T47D (cell line): ENCODE measurements at regions not wholly inside any gene's neighbourhood (a gene's known extent, or its start where the extent isn't known, plus 50 kb on each side); places are given as distances from the start of the nearest gene placed in this dataset.

ENCODE experiments used
- DNase-seq, 2 experiments: peaks; one replicate each; pipeline versions ENCODE4 v3.0.0 to v3.0.0-alpha.2; 2011 to 2012; ENCODE audit warnings: low read depth in 1 of 2, low spot score in 1 of 2
- JUND ChIP-seq: IDR thresholded peaks from 2 replicates; pipeline ENCODE4 v1.6.1; 2012; ENCODE audit warnings: low read depth
- in situ Hi-C: cut with HindIII; loops from 2 replicates; pipeline ENCODE4 v1.10.0; 2016; ENCODE audit warnings: low sequenced_read_pairs, low pct_unique_long_range_greater_than_20kb

GRCh38 chr6:90764001-90764400 is 177.1 kb upstream of the MAP3K7 start:
- in situ Hi-C loops, result no loop called here
- DNase-seq, result no peak

DNA sequence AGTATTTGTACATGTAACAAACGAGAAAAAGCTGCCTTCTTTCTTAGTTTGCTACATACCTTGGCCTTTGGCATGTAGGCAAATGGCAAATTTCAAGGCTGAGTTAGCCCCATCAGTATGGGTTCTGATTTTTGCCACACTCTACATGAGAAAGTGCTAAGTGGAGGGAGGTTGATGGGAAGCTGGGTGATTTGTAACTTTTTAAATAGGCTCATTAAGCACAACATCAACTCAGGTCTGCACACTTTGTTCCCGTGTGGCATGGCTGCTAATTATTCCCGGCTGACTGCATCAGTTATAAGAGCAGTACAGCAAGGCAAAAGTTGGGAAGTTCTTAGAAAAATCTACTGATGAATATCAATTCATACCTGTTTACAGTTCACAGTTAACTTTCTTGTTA is 172.8 kb upstream of the MAP3K7 start:
- no peak for DNase-seq
- in situ Hi-C loops, result no loop called here
- no peak for TF ChIP-seq JUND

More at GRCh38 chr6:90764001-90764400, 177.1 kb upstream of the MAP3K7 start:
- no peak for TF ChIP-seq JUND

DNA sequence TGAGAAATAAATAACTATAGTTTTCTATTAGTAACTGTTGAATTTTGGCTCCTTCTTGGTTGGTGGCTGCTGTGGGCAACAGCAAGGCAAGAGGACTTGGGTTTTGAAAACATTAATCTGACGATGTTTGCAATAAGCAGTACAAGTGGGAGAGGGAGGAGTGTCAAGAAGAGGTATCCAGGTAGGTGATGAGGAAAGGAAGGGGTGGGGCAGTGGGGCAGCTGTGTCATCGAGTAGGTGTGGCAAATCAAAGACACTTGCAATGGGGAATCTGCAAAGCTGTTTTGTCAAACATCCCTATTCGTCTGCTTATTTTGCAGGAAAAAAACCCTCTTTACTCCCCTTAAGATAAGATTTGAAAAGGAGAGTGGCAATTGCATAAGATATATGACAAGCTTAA is 171.9 kb upstream of the MAP3K7 start:
- DNase-seq, result no peak
- in situ Hi-C loops, result no loop called here
- no peak for TF ChIP-seq JUND

DNA sequence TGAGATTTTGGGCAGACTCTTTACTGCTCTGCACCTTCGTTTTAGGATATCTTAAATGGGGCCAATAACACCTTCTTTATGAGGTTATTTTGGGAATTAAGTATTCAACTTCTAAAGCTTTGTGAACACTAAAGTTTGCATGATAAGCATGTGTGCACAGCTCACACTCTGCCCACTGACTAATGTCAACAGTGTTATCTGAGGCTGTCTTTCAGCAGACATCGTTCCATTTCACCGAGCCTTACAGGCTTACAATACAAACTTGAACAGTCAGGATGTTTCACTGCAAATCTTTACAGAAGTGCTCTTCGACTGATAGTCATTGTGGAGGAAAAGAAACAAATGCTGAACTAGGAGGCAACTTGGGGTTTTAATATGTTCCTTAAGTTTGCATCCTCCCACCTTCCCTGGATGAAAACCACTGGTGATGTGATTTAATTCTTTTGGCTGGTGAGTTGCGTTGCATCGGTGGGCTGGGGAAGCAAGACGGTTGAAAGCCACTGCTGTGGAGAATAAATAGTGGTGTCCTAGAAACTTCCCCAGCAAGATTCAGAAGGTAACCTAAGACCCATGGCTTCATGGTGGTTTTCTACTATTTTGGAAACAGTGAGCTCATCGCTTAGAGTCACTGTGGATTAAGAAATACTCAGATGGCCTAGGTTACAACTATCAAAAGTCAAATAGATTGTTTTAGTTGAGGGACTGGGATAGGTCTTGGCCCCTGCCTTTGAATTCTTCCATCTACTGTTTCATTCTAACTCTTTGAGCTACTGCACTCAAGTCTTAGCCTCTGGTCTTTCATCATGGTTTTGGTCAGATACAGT is 167.2 kb upstream of the MAP3K7 start:
- no peak for TF ChIP-seq JUND
- in situ Hi-C loops, result no loop called here
- DNase-seq, result no peak

GRCh38 chr6:90739802-90740201 is 152.9 kb upstream of the MAP3K7 start:
- DNase-seq, result no peak
- in situ Hi-C loops, result no loop called here
- no peak for TF ChIP-seq JUND

DNA sequence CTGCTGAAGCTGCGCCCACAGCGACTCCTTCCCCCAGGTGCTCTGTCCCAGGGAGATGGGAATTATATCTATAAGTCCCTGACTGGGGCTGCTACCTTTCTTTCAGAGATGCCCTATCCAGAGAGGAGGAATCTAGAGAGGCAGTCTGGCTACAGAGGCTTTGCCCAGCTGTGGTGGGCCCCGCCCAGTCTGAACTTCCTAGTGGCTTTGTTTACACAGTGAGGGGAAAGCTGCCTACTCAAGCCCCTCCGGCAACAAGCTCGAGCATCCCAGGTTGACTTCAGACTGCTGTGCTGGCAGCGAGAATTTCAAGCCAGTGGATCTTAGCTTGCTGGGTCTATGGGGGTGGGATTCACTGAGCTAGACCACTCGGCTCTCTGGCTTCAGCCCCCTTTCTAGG is 152.5 kb upstream of the MAP3K7 start:
- TF ChIP-seq JUND, result no peak
- no peak for DNase-seq
- in situ Hi-C loops, result no loop called here

DNA sequence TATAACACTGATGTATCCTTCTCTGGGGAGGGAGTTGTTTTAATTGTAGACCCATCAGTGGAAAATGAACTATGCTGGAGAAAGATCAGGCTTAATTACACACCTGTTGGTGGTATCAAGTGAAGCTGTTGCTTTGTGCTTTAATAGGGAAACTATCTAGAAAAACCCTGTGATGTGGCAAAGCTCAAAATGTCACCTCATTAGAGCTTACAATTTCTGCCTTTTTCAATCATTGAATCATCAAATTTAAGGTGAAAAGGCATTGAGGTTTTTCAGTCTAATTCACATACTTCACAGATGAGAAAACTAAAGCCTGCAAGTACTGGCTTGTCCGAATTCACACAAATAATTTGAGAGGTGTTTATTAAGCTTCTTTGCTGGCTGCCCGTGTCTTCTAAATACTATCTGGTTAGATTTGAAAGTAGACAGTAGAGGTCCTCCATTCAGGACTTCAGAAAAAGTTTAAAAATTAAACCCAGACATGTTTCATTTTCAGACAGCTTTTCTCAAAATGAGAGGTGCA is 143.3 kb upstream of the MAP3K7 start:
- DNase-seq, result no peak
- no peak for TF ChIP-seq JUND
- in situ Hi-C loops, result no loop called here

DNA sequence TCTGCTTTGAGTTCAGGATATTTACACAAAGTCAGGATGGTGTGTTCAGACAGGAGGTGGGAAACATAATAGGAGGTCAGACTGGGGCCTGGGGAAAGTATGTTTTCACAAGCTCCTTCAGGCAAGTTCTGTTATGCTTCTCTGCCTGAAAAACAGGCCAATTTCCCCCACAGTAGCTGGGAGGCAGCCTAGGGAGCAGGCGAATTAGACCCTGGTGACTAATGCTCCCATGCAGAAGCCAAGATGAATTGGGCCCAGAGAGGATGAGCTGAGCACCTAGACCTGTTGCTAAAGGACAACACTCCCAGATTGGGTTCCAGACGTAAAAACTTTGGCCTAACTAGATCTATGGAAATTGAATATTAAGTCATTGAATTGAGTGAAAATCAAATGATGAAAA is 142.2 kb upstream of the MAP3K7 start:
- DNase-seq, result no peak
- no peak for TF ChIP-seq JUND
- in situ Hi-C loops, result no loop called here

DNA sequence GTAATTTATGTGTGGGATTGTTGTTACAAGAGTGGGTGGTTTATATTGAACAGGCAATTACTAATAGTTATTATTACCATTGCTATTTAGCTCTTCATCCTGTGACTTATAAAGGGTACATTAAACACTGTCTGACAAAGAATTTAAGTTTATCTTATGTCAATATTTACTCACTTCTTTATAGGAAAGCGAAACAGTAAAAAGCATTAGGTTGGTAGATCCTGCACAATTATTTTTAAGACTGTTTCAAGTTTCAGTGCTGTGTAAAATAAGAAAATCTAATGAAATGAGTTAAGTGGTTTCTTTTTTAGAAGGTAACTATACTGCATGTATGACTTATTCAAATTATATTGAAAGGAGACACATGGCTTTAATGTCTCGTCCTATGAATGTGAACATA is 135.8 kb upstream of the MAP3K7 start:
- in situ Hi-C loops, result no loop called here
- DNase-seq, result no peak
- TF ChIP-seq JUND, result no peak

DNA sequence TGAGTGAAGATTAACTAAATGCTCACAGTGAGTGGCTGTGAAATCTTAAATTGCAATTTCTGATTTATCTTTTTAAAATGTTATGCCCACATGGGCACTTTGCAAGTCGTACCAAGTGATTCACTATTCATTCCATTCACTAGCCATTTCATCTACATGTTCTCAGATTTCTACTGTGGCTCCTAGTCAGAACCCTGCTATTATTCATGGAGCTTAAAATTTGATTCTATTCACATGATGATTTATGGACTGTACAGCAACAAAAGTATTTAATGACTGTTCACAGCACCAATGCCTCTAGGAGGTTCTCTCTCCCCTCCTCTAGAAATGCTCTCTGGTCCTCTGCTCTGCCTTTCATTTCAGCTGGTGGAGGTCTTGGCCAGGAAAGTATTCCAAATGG is 133.5 kb upstream of the MAP3K7 start:
- in situ Hi-C loops, result no loop called here
- no peak for TF ChIP-seq JUND
- no peak for DNase-seq

DNA sequence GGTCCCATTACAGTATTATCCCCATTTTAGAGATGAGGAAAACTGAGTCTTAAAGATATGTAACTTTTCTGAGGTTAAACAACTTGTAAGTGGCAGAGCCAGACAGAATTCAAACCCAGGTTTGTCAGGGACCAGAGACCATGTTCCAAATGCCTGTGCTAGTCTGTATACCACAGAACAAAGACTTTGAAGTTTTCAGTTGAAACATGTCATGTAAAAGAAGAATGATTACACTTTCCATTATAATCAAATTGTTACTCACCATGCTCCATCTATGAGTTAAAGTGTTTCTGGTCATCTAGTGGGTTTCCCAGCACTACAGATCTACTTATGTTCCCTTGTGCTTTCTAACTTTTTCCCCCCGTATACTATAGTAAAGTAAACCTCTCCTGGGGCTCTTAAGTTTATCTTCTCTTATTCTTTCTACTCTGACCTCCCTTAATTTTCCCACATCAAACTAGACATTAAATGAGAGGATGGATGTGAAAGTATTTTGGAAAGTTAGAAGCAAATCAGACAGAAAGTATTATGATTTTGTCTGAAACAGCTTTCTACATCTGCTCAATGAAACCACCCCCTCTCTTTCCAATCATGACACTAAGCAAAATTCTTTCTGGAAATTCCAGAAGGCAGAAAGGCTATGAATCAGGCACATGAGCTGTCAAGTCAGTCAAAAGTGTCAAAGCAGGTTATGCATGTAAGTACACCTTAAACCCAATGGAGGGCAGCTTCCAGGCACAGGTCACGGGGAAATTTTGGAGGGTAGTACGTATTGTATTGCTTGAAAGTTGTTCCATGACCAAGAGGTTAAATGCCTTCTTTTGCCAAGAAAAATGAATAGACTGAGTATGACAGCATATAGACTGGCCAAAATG is 132.7 kb upstream of the MAP3K7 start:
- DNase-seq, result peak in 1 of 2 experiments; percentile 7
- in situ Hi-C loops, result no loop called here
- TF ChIP-seq JUND, result no peak

- no peak for DNase-seq
- in situ Hi-C loops, result no loop called here
Observed at GRCh38 chr6:90716376-90716775, 129.5 kb upstream of the MAP3K7 start.

More at GRCh38 chr6:90716376-90716775, 129.5 kb upstream of the MAP3K7 start:
- no peak for TF ChIP-seq JUND
